GM12892 (cell line): ENCODE measurements at regions not wholly inside any gene's neighbourhood (a gene's known extent, or its start where the extent isn't known, plus 50 kb on each side); places are given as distances from the start of the nearest gene placed in this dataset.
"Not testable (repeated sequence)": the region's sequence is repeated elsewhere in the genome, so short reads cannot be mapped to it uniquely, and the experiment has no call there.

Experiments used
- DNase-seq: peaks from one replicate; pipeline ENCODE4 v3.0.0; 2011; ENCODE audit not compliant: insufficient read length
- FAIRE-seq: peaks from 2 replicates; lab custom pipeline; 2011; peaks lifted over from hg19 to GRCh38; lab: Jason Lieb, UNC
- POLR2A ChIP-seq: IDR thresholded peaks from 2 replicates; pipeline ENCODE4 v1.6.1; 2011; ENCODE audit warnings: low read depth, low read length, control low read depth
- POLR2AphosphoS5 ChIP-seq: IDR thresholded peaks from 2 replicates; pipeline ENCODE4 v1.6.1; 2011; ENCODE audit warnings: low read depth, low read length, control low read depth
- TAF1 ChIP-seq: IDR thresholded peaks from 2 replicates; pipeline ENCODE4 v1.6.1; 2011; ENCODE audit warnings: low read depth, mild to moderate bottlenecking, control low read depth, low read length, borderline replicate concordance

DNA sequence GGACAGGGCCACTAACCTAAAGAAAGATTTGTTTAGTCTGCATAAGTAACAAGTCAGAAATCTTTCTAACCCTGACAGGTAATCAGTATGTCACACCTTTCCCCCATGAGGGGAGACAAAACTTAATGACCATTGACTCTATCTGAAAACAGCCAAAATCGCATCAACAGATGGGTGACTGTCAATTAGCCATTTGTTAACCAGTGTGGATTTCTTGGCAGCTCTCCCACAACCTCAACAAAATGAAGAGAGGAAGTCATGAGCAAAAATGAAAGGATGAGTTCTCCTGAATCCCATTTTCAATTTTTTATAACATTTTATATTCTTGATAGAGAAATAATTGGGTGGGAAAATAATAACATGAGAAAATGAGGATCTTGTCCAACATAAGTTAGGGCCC, 84.6 kb upstream of the SNX2 start:
- no peak for TF ChIP-seq TAF1
- DNase-seq (no peak), FAIRE-seq (no peak)

DNA sequence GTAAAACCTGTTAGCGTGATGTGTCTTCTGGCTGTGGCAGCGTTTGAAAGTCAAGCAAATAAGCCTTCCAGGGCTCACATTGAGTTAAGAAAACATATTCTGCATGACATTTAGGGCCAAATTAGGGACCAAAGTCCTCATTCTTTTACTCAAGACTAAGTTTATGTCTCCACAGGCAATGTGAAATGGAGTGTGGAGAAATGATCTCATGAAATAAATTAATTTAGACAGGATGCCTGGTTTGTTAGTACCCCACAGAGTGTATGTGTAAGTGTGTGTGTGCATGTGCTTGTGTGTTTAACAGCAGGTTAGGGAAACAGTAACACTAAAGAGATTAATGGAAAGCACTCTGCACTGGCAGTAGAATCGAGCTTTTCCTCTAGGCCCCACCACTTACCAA, 82.9 kb upstream of the SNX2 start:
- DNase-seq (no peak), FAIRE-seq (no peak)
- TF ChIP-seq TAF1 (no peak), POLR2A (no peak), POLR2AphosphoS5 (no peak)

DNA sequence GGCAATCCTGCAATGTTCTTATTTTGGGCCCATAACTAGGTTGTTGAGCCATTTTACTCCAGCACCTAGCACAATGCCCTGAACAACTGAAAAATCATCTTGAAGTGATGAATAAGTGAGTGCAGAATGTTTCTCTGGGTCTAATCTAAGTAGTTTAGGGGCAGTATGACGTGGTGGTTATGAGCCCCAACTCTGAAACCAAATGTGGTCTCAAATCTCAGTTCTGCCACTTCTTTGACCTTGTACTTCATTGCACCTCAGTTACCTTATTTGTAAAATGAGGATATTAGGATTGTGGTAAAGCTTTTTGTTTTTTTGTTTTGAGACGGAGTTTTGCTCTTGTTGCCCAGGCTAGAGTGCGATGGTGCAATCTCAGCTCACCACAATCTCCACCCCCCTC, 80.9 kb upstream of the SNX2 start:
- TF ChIP-seq POLR2A (no peak), POLR2AphosphoS5 (no peak), TAF1 (no peak)
- DNase-seq: no peak
- no peak for FAIRE-seq

DNA sequence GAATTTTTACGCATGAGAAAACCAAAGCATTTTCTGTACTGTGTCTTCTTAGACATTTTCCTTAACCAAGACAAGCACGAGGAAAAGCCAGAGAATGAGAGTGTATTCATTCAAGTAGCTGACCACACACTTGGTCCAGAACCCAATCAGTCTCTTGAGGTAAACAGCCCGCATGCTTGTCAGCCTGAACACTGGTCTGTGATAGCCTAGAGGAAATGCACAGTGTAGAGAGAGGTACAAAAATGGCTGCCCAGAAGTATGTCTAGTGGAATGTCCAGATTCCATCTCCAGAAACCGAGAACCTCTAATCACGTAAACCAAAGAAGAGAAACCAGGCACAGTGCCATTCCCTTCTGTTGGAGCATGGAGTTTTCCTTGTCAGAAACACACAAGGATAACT, 80.0 kb upstream of the SNX2 start:
- DNase-seq: no peak
- TF ChIP-seq TAF1 (no peak), POLR2A (no peak), POLR2AphosphoS5 (no peak)
- no peak for FAIRE-seq

DNA sequence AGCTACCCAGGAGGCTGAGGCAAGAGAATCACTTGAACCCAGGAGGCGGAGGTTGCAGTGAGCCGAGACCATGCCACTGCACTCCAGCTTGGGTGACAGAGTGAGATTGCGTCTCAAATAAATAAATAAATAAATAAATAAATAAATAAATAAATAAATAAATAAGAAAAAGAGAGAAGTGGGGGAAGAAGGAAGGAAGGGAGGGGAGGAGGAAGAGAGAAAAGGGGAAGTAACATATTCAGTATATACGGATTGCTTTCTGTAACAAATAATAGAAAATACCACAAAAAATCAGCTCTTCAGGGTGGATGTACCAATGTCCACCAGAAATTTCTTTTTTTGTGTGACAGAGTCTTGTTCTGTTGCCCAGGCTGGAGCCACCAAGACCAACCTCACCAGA, 78.1 kb upstream of the SNX2 start:
- FAIRE-seq, DNase-seq: not testable (repeated sequence)

DNA sequence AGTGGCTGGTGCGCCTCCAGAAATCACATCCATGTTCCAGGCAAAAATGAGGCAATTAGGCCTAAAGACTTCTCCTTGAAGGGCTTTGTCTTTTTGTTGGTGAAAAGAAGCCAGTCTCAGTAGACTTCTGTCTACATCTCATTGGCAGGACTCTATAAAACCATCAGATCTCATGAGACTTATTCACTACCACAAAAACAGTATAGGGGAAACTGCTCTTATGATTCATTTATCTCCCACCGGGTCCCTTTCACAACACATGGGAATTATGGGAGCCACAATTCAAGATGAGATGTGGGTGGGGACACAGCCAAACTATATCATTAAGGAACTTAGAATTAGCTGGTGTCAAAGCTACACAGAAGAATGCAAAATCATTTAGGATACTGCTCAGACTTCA, 77.7 kb upstream of the SNX2 start:
- FAIRE-seq (peak; percentile 40), DNase-seq (no peak)
- TF ChIP-seq TAF1 (no peak), POLR2A (no peak), POLR2AphosphoS5 (no peak)

DNA sequence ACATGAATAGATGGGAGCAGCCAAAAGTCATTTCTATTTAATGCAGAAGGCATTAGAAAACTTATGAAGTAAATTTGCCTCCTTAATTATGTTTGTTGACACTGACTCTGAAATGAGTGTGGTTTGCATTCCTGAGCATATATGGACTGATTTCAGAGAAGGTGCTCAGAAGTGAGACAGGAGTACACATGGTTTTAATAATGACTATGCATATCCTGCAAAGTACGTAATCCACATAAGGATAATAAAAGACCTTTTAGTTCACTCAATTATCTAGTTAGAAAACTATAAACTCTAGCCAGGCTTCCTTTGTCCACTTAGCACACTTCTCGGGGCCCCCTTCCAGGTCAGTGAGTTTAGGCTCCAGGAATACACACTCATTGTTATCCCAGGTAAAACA, 75.7 kb upstream of the SNX2 start:
- FAIRE-seq (no peak), DNase-seq (no peak)
- TF ChIP-seq TAF1 (no peak), POLR2AphosphoS5 (no peak)

DNA sequence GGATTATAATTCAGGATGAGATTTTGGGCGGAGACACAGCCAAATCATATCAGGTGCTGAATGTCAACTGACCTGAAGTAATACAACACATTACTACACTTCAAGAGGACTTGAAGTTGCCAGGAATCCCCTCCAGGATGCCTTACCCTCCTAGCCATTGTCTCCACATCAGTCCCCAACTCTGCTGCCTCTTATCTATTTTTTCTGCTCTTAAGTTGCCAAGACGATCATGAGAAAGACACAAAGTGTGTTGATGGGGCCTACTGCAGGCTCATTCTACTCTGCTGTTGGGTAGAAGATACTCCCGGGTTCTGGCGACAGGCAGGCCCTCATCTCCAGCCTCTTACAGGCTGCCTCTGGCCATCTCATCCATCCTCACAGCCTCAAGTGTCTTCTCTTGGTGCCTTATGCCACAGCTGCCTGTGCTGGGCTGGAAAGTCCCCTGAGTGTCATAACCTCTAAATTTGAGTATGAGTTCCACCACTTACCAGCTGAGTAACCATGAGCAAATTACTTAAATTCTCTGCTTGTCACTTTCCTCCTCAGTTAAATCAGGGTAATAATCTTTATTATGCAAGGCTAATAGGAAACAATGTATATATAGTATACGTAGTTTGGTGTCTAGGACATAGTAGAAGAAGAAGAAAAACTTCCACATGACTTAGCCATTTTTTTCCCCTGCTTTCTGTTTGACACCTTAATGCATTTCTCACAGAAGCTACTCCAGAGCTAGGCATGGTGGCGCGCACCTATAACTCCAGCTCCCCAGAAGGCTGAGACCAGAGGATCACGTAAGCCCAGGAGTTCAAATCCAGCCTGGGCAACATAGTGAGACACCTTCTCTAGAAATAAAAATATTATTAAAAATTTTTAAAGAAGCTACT, 73.0 kb upstream of the SNX2 start:
- FAIRE-seq: peak; percentile 99
- peak; percentile 54; the same call in 1 of the 2 replicates for TF ChIP-seq POLR2A
- no peak for TF ChIP-seq POLR2AphosphoS5
- 0 out of 2 replicates have a peak, but pooled peaks have one; percentile 24 for TF ChIP-seq TAF1
- DNase-seq: no peak

DNA sequence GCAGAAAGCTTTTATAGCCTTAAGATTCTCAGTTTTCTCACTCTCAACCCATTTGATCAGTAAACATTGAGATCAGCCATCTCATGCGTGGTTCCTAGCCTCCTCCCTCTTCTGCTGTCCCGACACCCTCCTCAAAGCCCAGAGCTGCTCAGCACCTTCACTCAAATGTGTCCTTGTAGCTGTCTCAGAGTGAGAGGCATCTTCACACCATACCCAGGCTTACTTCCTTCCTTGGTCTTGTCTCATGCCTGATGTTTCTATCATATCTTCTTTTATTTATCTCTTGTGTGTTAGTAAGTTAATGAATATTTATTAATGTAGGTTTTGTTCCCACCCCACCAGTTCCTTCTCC, 72.4 kb upstream of the SNX2 start:
- DNase-seq (no peak), FAIRE-seq (peak; percentile 40)
- TF ChIP-seq POLR2A (no peak), POLR2AphosphoS5 (no peak), TAF1 (no peak)

DNA sequence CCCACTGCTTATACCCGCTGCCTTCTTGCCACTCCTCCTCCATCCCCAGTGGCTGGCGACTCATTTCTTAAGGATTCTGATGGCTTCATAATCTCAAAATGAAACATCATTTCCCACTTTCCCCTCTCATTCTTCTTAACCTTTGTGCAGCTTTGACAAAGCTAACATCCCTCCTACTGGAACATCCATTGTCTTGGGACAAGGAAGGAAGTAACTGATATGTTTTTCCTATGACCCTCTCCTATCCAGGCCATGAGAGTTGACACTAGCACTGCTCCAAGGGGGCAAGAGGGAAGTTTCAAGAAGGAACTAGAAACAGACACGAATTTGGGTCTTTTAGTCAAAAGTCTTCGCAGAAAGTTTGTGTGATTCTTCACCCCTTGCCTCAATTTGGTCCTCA, 71.7 kb upstream of the SNX2 start:
- TF ChIP-seq TAF1 (no peak), POLR2AphosphoS5 (no peak), POLR2A (no peak)
- DNase-seq (no peak), FAIRE-seq (no peak)

DNA sequence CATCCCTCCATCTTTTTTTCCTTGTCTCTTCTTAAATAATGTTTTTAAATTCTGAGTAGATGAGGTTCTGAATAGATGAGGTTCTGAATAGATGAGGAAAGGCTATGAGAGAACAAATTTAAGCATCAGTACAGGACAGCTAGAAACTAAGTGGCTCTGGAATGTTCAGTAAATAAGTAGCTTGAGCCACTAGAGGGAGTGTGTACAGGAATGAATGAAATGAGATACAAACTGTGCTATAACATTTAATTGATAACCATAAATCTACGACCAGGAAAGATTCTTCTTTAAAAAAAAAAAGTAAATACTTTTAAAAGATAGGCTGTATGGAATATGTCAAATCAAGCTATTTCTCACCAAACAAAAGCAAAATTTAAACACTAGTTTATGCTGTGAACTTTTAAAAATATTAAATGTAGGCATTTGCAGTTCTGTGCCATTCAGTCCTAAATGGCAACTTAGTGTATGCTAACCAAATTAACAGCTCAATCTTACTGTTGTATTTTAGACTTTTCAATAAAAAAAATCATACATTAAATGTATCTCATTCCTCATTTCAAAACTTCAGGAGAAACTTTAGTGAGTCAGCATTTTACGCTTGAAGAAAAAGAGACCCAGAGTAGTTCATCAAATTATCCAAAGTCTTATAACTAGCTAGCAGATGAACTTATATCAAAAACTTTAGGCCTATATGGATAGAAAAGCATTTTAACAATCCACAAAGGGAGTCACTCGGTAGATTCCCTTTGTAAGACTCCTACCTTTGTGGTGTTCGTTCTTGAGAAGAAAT, 70.4 kb upstream of the SNX2 start:
- TF ChIP-seq POLR2A (no peak), POLR2AphosphoS5 (no peak), TAF1 (no peak)
- DNase-seq (no peak), FAIRE-seq (peak; percentile 60)

DNA sequence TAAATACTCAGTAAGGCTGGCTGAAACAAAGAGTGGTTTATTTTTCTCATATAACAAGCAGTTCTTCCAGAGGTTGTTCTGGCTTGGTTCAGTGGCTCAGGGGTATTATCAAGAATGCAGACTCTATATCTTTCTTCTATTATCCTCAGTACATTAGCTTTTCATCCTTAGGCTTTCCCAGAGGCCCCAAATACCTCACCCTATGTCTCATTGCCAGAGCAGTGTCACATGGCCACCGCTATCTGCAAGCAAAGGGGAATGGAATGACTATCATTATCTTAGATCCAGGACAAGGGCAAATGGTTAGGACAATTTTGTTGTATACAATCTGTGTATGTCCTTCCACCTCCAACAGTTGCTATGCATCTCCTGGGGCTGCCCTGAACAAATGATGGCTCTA, 69.0 kb upstream of the SNX2 start:
- TF ChIP-seq POLR2A (no peak), TAF1 (no peak), POLR2AphosphoS5 (no peak)
- no peak for FAIRE-seq
- DNase-seq: no peak
